Hepatocyte (in vitro differentiated cells): ENCODE measurements at regions not wholly inside any gene's neighbourhood (a gene's known extent, or its start where the extent isn't known, plus 50 kb on each side); places are given as distances from the start of the nearest gene placed in this dataset.
"Not testable (repeated sequence)": the region's sequence is repeated elsewhere in the genome, so short reads cannot be mapped to it uniquely, and the experiment has no call there.

Source experiments
- DNase-seq: peaks from one replicate; pipeline ENCODE4 v3.0.0-alpha.2; 2016; ENCODE audit warnings: low spot score
- H2AFZ ChIP-seq: fragments of 200-600 bp; sonication (generic); 2 replicates; pipeline ENCODE4 v1.6.0; 2016; ENCODE audit warnings: antibody characterized with exemption, mild to moderate bottlenecking
- H3K27ac ChIP-seq: fragments of 200-600 bp; sonication (generic); 2 replicates; pipeline ENCODE4 v1.5.1; 2016; ENCODE audit warnings: mild to moderate bottlenecking
- H3K27me3 ChIP-seq: fragments of 200-600 bp; sonication (generic); 2 replicates; pipeline ENCODE4 v1.6.1; 2016
- H3K36me3 ChIP-seq: fragments of 200-600 bp; sonication (generic); replicated peaks from 2 replicates; pipeline ENCODE4 v1.5.1; 2016; ENCODE audit warnings: low read depth; ENCODE audit not compliant: insufficient read depth
- H3K4me1 ChIP-seq: fragments of 200-600 bp; sonication (generic); 2 replicates; pipeline ENCODE4 v1.5.1; 2016; ENCODE audit warnings: mild to moderate bottlenecking, moderate library complexity; ENCODE audit not compliant: insufficient read depth
- H3K4me2 ChIP-seq: fragments of 200-600 bp; sonication (generic); 2 replicates; pipeline ENCODE4 v1.6.0; 2016
- H3K4me3 ChIP-seq: fragments of 200-600 bp; sonication (generic); 2 replicates; pipeline ENCODE4 v1.5.1; 2016; ENCODE audit warnings: mild to moderate bottlenecking
- H3K79me2 ChIP-seq: fragments of 200-600 bp; sonication (generic); 2 replicates; pipeline ENCODE4 v1.6.0; 2017; ENCODE audit warnings: mild to moderate bottlenecking
- H3K9me2 ChIP-seq: fragments of 200-600 bp; sonication (generic); replicated peaks from 2 replicates; pipeline ENCODE4 v1.6.0; 2017; ENCODE audit warnings: mild to moderate bottlenecking; ENCODE audit not compliant: insufficient read depth
- H3K9me3 ChIP-seq: fragments of 200-600 bp; sonication (generic); 2 replicates; pipeline ENCODE4 v1.5.1; 2016; ENCODE audit warnings: low read depth, mild to moderate bottlenecking
- H4K20me1 ChIP-seq: fragments of 200-600 bp; sonication (generic); 2 replicates; pipeline ENCODE4 v1.6.0; 2016; ENCODE audit warnings: mild to moderate bottlenecking; ENCODE audit not compliant: insufficient read depth, poor library complexity, severe bottlenecking
- EZH2 ChIP-seq: fragments of 200-600 bp; sonication (generic); IDR thresholded peaks from 2 replicates; pipeline ENCODE4 v1.6.1; 2016; ENCODE audit warnings: antibody characterized with exemption, mild to moderate bottlenecking, borderline replicate concordance
- EZH2phosphoT487 ChIP-seq: fragments of 200-600 bp; sonication (generic); IDR thresholded peaks from one replicate; pipeline ENCODE4 v1.6.1; 2018; ENCODE audit warnings: antibody characterized with exemption, mild to moderate bottlenecking, low read depth, moderate library complexity; ENCODE audit not compliant: unreplicated experiment, severe bottlenecking
- WGBS: methylation state at CpG from one replicate; pipeline ENCODE4 v1.1.6; 2016; ENCODE audit warnings: low lambda C conversion rate; ENCODE audit errors: missing lambda C conversion rate; 5-methylcytosine and 5-hydroxymethylcytosine counted together
- TF ChIP-seq, protein P1 (sequence below): fragments of 200-600 bp; sonication (generic); IDR thresholded peaks from 2 replicates; pipeline ENCODE4 v1.5.1; 2016; ENCODE audit warnings: antibody characterized with exemption, mild to moderate bottlenecking; ENCODE audit not compliant: poor library complexity

DNA sequence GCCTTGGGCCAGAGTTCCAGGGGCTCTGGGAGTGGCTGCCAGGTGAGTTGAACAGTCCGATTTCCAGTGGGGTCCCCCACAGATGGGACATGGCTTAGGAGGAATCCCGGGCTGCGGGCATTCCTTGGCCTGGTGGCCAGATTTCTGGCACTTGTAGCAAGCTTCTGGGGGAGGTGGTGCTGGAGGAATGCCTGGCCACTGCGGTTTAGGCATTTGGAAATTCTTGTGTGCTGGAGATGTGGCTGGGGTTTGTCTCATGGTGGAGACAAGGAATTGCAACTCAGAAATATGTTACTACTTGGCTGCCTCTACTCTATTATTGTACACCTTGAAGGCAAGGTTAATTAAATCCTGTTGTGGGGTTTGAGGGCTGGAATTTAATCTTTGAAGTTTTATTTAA is 779.8 kb downstream of the UQCRFS1 start:
- H2AFZ ChIP-seq, H3K27me3 ChIP-seq, H3K79me2 ChIP-seq, H4K20me1 ChIP-seq, H3K27ac ChIP-seq, H3K9me3 ChIP-seq, H3K4me3 ChIP-seq, H3K36me3 ChIP-seq, H3K9me2 ChIP-seq, DNase-seq, H3K4me2 ChIP-seq, H3K4me1 ChIP-seq: not testable (repeated sequence)
- WGBS: 94% methylated on average over 4 of the region's 4 CpGs

DNA sequence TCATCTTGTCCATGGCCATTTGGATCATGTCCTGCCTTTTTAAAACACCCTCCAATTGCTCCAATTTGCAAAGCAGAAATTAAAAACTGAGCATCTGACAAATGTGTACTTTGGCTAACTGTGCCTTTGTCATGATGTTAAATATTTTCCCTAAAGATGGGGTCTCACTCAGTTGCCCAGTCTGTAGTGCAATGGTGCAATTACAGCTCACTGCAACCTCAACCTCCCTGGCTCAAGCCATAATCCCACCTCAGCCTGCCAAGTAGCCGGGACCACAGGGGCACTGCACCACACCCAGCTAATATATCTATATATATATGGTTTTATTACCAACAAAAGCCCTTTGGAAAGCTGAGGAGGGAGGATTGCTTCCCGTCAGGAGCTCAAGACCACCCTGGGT is 782.7 kb downstream of the UQCRFS1 start:
- Histone ChIP-seq H3K9me3 (no peaks in the 10 kb centered on the region), H3K9me2 (no peaks in the 10 kb centered on the region), H3K4me3 (no peak overlapping the region), H3K27me3 (no peaks in the 10 kb centered on the region), H3K4me2 (no peak overlapping the region), H3K4me1 (no peaks in the 10 kb centered on the region), H3K36me3 (no peaks in the 10 kb centered on the region), H4K20me1 (no peaks in the 10 kb centered on the region), H2AFZ (no peak overlapping the region), H3K79me2 (no peaks in the 10 kb centered on the region), H3K27ac (no peak overlapping the region)
- 89% methylated on average over 2 of the region's 2 CpGs for WGBS
- no peak for DNase-seq
- no peak for TF ChIP-seq EZH2phosphoT487
- TF ChIP-seq, protein P1, sequence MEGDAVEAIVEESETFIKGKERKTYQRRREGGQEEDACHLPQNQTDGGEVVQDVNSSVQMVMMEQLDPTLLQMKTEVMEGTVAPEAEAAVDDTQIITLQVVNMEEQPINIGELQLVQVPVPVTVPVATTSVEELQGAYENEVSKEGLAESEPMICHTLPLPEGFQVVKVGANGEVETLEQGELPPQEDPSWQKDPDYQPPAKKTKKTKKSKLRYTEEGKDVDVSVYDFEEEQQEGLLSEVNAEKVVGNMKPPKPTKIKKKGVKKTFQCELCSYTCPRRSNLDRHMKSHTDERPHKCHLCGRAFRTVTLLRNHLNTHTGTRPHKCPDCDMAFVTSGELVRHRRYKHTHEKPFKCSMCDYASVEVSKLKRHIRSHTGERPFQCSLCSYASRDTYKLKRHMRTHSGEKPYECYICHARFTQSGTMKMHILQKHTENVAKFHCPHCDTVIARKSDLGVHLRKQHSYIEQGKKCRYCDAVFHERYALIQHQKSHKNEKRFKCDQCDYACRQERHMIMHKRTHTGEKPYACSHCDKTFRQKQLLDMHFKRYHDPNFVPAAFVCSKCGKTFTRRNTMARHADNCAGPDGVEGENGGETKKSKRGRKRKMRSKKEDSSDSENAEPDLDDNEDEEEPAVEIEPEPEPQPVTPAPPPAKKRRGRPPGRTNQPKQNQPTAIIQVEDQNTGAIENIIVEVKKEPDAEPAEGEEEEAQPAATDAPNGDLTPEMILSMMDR: no peak
- no peak for TF ChIP-seq EZH2

DNA sequence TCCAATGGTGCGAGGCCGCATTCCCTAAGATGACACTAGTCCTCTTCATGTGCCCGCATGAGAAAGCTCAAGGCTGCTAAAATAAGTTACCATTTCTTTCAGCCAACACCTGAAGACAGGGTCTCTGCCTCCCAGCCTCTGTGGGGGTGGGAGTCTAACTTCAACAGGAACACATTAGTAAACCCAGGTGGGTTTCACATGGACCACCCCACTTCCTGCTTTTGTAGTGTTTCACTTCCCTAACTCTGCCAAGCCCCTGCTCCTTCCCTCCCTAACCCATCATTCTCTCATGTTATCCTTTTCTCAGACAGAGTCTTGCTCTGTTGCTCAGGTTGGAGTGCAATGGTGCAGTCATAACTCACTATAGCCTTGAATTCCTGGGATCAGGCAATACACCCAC is 783.6 kb downstream of the UQCRFS1 start:
- H3K36me3 ChIP-seq: no peaks in the 10 kb centered on the region
- 95% methylated on average over 3 of the region's 3 CpGs for WGBS
- H3K4me3 ChIP-seq: no peak overlapping the region
- no peaks in the 10 kb centered on the region for H4K20me1 ChIP-seq
- TF ChIP-seq EZH2: no peak
- no peak for TF ChIP-seq EZH2phosphoT487
- TF ChIP-seq, protein P1: no peak
- H3K79me2 ChIP-seq: no peaks in the 10 kb centered on the region
- H2AFZ ChIP-seq: no peak overlapping the region
- H3K4me1 ChIP-seq: peaks cover 4% of the 10 kb centered on the region
- no peaks in the 10 kb centered on the region for H3K9me3 ChIP-seq
- H3K27ac ChIP-seq: no peak overlapping the region
- DNase-seq: no peak
- H3K9me2 ChIP-seq: no peaks in the 10 kb centered on the region
- H3K27me3 ChIP-seq: no peaks in the 10 kb centered on the region
- H3K4me2 ChIP-seq: no peak overlapping the region

- no peak overlapping the region for H3K4me3 ChIP-seq
- no peaks in the 10 kb centered on the region for H3K9me3 ChIP-seq
- no peak overlapping the region for H3K4me2 ChIP-seq
- peaks cover 7% of the 10 kb centered on the region for H3K4me1 ChIP-seq
- WGBS: 87% methylated on average over 7 of the region's 7 CpGs
- H3K9me2 ChIP-seq: no peaks in the 10 kb centered on the region
- no peak overlapping the region for H2AFZ ChIP-seq
- H3K27me3 ChIP-seq: no peaks in the 10 kb centered on the region
- no peak for DNase-seq
- no peaks in the 10 kb centered on the region for H3K36me3 ChIP-seq
- H3K79me2 ChIP-seq: no peaks in the 10 kb centered on the region
- no peaks in the 10 kb centered on the region for H4K20me1 ChIP-seq
- no peak overlapping the region for H3K27ac ChIP-seq
- TF ChIP-seq EZH2 (no peak), EZH2phosphoT487 (no peak)
- TF ChIP-seq, protein P1: no peak
Observed at GRCh38 chr19:28428663-28429348, 784.1 kb downstream of the UQCRFS1 start.
